HT1080 (cell line): ENCODE measurements at regions not wholly inside any gene's neighbourhood (a gene's known extent, or its start where the extent isn't known, plus 50 kb on each side); places are given as distances from the start of the nearest gene placed in this dataset.

Experiments
- DNase-seq: peaks from one replicate; pipeline ENCODE4 v3.0.0-alpha.2; 2015; ENCODE audit warnings: low read depth

GRCh38 chr18:2336690-2337392 lies 234.5 kb downstream of the METTL4 start:
- no peak for DNase-seq

- peak; percentile 8 for DNase-seq
Observed at GRCh38 chr18:2337552-2338141, 233.7 kb downstream of the METTL4 start.

GRCh38 chr18:2338601-2339000 lies 232.7 kb downstream of the METTL4 start:
- DNase-seq, result peak; percentile 25

- no peak for DNase-seq
Observed at GRCh38 chr18:2340335-2340734, 231.0 kb downstream of the METTL4 start.

GRCh38 chr18:2348003-2348402 lies 223.3 kb downstream of the METTL4 start:
- no peak for DNase-seq

GRCh38 chr18:2351126-2351850 lies 220.0 kb downstream of the METTL4 start:
- no peak for DNase-seq

- no peak for DNase-seq
Observed at GRCh38 chr18:2354292-2354691, 217.0 kb downstream of the METTL4 start.

- no peak for DNase-seq
Observed at GRCh38 chr18:2356906-2357305, 214.4 kb downstream of the METTL4 start.

- no peak for DNase-seq
Observed at GRCh38 chr18:2360861-2361260, 210.4 kb downstream of the METTL4 start.

- DNase-seq, result no peak
Observed at GRCh38 chr18:2368102-2368501, 203.2 kb downstream of the METTL4 start.

- no peak for DNase-seq
Observed at GRCh38 chr18:2376707-2377106, 194.6 kb downstream of the METTL4 start.

- DNase-seq, result no peak
Observed at GRCh38 chr18:2380101-2380500, 191.2 kb downstream of the METTL4 start.

GRCh38 chr18:2381539-2381938 lies 189.8 kb downstream of the METTL4 start:
- no peak for DNase-seq

- no peak for DNase-seq
Observed at GRCh38 chr18:2387588-2387987, 183.7 kb downstream of the METTL4 start.

GRCh38 chr18:2390158-2390557 lies 181.1 kb downstream of the METTL4 start:
- no peak for DNase-seq

GRCh38 chr18:2391470-2391869 lies 179.8 kb downstream of the METTL4 start:
- DNase-seq, result no peak

- no peak for DNase-seq
Observed at GRCh38 chr18:2392446-2392845, 178.9 kb downstream of the METTL4 start.

GRCh38 chr18:2394684-2395083 lies 176.6 kb downstream of the METTL4 start:
- DNase-seq, result no peak

GRCh38 chr18:2395427-2396161 lies 175.7 kb downstream of the METTL4 start:
- no peak for DNase-seq

- no peak for DNase-seq
Observed at GRCh38 chr18:2396162-2396505, 175.2 kb downstream of the METTL4 start.

- DNase-seq, result no peak
Observed at GRCh38 chr18:2400701-2401196, 170.6 kb downstream of the METTL4 start.

GRCh38 chr18:2402084-2402483 lies 169.2 kb downstream of the METTL4 start:
- DNase-seq, result no peak
